Renal cortex interstitium (tissue), 11 donors: ENCODE measurements at regions not wholly inside any gene's neighbourhood (a gene's known extent, or its start where the extent isn't known, plus 50 kb on each side); places are given as distances from the start of the nearest gene placed in this dataset.

Experiments used
- DNase-seq, 11 donors: peaks; one replicate each; pipeline ENCODE4 v3.0.0-alpha.2; 2013; ENCODE audit warnings: low read depth in 9 of 11, low spot score in 4 of 11; ENCODE audit errors: extremely low read depth in 1 of 11

DNA sequence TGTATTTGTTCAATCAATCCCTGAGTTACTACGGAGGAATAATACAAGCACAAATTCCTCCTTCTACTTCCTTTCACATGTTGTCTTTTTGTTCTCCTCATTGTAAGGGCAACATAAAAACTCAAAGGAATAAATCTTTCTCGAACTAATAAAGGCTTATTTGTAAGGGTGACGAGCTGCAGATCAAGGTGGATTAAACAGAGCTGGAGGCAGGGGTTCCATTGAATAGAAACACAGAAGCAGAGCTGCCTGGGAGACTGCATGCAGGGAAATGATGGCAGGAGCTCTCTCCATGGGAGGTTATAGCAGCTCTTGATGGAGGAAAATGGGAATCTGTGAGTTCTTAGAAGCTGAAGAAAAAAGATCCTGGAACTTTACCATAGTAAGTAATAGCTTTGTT is 160.2 kb downstream of the CYYR1 start:
- DNase-seq, result no peak

DNA sequence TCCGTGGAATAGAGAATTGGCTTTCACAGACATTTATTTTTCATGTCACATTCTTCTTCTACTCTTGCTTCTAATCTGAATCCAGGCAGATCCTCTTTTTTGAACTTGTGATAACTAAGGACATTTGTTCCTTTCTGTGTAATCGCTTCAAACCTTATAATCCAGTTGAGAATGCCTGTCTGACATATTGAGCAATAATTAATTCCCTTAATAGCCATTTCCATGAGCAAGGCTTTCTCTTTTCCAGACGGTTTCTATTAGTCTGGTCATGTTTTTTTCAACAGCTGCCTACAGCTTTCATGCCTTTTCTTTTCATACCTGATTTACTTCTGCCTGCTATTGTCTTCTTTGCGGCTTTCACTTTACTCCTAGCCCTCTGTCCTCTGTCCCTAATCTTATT is 163.4 kb downstream of the CYYR1 start:
- no peak for DNase-seq

DNA sequence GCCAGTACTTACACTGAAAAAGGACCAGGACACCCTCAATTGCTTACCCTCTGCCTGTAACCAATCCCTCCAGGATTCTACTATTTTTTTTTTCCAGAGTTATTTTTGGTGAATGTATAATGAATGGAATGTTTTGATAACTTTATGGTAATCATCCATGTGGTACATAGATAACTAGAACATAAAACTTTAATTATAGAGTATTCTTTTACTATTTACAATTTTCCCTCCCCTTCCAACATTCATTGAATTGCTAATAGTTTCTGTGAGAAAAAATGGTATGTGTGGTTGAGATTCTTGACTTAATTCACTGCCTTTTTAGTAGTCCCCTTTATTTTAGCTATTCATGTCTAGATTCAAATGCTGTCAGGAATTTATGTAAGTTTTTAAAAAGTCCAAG is 164.6 kb downstream of the CYYR1 start:
- no peak for DNase-seq

DNA sequence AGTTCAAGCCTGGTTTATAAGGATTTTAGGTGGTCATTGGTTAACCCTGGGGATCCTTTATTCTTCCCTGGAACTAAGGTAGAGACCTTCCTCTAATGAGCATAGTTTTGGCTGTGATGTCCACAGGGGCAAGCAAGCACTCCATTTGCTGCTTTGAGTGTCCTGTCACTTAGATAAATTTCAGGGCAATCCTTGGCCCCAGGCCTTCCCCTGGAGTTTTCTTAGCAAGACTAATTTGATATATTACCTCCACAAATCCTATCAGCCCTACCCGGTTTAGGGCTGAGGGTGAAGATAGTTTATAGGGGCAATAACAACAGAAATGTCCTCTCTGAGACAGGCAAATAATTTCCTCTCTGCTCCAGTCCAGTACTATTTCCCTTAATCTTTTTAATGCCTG is 166.6 kb downstream of the CYYR1 start:
- no peak for DNase-seq

DNA sequence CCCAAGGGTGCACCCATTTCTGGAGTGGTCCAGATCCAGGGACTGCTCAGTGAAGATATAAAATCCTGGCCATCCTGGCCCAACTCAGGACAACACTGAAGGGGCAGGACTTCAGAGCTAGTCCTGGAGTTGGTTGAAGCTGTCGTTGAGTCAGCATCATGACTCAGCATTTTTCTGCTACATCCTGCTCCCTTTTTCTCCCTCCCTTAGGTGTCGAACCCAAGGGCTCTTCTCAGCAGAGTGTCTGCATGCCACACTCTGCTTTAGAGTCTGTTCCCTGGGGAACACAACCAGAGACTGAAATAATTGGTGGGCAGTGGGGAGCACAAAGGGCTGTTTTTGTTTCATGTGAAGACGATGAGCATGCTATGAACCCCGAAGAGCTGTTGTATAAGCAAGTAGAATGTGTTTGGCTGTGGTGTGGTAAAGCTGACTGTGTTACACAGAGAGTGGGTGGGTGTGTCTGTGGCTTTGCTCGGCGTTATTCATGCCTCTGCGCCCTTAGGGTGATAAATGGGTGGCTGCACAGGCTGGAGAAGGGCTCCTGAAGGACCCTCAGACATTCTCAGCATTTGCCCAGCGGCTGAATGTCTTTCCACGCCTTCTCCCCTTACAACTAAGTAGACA is 167.2 kb downstream of the CYYR1 start:
- DNase-seq, result no peak

DNA sequence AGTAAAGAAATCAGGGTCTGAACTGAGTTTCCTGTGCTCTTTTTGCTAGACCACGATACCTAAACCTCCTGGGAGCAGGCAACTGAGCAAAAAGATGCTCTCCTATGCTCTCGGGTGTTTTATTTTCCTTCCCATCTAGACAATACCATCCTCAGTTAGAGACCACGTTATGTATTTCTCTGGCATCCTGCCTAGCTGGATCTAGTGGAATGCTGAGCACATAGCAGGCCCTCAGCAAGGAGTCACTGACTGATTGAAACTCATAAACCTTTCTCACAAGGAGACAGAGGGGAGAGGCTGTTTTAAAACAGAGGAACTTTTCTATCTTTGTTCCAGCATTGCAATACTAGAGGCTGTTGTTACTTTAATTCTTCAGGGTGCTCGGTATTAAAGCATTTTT is 168.0 kb downstream of the CYYR1 start:
- DNase-seq, result no peak

DNA sequence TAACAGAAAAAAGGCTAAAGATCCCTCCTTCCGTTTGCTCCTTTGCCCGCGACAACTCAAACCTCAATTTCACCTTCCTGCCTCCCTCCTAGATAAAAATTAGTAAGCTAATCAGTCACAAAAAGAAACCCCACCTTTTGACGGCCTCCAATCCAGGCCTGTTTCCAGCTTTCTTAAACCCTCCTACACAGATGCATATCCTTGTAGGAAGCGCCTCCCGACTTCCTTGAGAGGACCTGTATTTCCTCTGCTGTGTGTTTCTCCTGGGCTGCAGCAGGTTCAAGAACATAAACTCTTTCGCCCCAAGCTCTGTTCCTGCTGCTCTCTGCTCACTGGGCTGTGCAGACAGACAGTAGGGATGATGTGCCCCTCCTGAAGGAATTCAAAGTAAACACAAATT is 168.8 kb downstream of the CYYR1 start:
- DNase-seq, result no peak

DNA sequence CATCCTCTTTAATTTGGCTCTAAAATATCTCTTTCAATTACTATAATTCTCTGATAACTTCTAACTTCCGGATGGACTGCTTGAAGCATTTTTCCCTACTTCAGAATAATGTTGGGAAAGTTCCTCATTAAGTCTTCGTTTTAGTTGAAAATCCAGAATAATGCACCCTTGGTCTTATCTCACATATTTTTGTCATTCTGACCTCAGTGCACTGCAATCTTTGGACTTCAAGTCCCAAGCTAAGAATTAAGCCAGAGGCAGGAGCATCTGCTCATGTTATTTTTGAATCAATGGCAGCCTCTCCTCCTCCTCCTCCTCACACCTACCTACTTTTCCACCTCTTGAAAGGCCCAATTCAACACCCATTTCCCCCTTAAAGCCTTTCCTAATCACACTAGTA is 169.8 kb downstream of the CYYR1 start:
- DNase-seq, result no peak

DNA sequence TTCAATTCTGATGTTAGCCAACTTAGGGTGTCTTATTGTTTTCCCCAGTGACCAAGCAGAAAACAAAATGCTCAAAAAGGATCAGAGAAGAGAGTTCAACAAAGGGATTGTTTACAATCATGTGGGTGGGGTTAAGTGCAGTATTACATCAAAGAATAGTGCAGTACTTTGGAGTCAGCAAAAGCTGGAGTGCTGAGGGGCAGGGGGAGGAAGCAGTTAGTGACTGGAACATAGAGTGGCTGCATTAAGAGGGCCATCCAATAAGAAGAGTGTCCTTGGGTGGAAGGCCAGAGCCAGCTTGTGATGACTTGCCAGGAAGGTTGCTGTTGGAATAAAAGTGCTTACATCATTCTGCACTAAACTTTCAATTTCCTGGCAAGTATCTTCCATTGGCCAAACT is 175.5 kb downstream of the CYYR1 start:
- no peak for DNase-seq

DNA sequence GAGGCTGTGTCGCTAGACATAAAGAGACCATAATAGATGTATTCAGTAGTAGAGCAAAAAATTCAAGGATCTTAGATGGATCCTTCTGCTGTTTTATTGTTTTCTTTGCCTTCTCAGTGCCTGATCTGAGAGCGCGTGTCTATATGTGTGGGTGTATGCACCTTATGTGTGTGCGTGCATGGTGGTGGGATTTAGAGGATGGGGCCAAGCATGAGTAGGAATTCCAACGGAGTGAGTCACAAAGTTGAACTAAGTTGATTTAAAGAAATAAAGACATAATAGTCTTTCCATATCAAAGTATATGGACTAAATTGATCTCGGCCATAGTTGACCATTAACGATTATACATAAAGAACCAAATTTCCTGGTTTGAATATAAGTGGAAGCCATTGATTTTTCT is 178.7 kb downstream of the CYYR1 start:
- no peak for DNase-seq

DNA sequence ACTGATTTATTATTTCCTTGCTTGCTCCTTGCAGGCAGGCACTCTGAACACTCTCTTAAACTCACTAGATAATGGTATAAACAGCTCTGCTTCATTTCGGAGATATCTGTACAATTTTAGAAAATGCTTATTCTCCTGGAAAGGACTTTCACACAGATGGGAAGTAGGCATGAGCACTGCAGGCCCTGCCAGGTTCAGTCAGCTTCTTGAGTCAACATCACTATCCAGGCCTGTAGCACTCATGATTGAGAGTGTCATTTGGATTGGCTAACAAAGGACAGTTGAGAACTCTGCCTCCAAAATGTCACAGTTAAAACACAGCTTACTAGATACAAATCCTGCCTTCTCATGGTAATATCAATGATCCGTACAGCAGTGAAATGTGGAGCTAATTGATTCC is 181.9 kb downstream of the CYYR1 start:
- DNase-seq, result no peak

DNA sequence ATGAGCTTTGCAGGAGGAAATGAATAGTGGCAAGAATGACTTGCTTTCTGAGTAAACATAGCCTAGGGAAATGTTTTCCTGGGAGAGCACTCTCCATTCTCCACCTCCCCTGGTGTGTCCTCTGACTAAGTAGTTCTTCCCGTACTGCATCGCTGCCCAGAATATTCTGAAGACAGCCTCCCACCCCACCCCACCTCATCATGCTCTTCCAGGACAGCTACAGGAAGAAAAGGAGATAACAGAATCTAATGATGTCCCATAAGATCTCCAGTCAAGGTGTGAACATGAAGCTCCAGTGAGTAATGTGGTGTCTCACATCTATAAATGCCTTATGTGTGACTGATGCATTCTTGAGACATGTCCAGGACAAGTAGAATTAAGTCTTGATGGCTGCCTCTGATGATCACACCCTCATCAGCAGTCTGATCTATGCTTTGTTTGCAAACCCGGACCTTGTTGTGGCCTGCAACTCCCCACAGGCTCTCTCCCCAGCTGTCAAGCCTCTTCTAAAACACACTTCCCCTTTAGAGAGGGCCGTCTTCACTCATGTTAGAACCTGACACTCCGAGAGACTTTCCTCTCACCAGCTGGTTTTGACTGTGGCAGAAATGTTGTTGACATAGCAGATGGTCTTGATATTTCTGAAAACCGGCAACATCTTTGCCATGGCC is 183.0 kb downstream of the CYYR1 start:
- DNase-seq, result no peak

DNA sequence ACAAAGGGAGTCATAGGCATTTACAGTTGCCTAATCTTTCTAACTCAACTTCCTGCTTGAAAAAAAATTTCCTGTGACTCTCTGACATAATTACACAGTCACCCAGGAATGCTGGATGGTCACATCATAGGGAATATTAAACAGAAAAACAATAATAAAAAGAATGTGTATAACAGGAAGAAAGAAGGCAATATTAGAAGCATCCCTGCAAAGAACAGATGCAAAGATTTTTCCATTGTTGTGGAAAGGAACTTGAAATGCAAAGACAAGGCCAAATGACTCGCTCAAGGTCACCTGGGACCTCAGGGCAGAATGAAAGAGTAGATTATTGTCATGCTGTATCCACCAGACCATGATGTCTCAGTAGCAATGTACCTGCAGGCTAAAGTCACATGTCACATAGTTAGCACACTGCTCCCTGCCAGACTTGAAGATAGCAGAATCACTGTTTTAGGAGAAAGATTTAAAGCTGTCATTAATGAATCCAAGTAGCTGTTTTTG is 184.3 kb downstream of the CYYR1 start:
- no peak for DNase-seq

DNA sequence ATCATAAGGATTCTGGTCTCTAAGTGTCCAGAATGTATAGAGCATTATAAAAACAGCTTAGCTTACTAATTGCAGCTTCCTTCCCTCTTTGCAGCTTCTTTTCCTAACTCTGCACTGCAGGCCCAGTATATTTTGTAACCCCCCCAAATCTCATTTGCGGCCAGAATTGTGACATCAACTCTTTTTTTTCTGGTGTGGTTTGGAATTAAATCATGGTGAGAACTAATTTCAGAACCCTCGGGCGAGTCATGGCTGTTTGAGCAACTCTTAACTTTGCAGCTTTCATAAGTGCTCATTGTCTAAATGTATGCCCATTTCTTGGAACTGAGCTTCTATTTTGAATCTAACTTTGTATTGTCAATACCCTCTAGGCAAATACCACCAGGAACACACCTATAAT is 187.4 kb downstream of the CYYR1 start:
- DNase-seq, result no peak

DNA sequence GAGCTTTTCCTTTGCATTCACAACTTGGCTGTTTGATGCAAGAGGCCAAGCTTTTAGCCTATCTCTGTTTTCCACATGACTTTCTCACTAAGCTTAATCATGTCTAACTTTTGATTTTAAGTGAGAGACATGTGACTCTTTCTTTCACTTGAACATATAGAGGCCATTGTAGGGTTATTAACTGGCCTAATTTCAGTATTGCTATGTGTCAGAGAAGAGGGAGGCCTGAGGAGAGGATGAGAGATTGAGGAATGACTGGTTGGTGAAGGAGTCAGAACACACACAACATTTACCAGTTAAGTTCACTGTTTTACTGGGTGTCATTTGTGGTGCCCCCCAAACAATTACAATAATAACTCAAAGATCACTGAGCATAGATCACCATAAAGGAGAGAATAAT is 193.5 kb downstream of the CYYR1 start:
- no peak for DNase-seq

DNA sequence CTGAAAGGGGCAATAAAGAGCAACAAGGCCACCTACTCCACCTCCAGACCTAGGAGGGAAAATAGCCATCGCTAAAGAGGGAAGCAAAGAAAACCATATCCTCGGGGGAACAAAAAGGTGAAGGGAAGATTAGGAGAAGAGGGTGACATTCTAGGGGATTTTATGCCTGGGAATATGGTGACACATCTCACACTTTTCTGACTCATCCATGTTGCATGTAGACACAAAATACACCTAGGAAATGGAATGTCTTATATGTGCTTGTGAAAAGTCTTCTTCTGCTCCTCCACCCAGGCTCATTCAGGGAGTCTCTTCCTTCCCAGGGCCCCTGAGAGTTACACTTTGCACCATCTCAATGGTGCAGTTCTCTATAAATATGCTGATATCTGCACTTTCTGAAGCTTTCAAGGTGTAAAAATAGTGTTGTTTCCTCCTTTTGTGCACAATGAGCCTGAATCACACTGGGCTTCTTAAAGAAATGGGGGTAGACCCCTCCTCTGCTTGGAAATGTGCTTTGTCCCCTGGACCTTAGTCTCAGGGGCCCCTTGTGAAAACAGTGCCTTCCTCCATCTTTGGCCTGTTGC is 195.9 kb downstream of the CYYR1 start:
- DNase-seq, result no peak

DNA sequence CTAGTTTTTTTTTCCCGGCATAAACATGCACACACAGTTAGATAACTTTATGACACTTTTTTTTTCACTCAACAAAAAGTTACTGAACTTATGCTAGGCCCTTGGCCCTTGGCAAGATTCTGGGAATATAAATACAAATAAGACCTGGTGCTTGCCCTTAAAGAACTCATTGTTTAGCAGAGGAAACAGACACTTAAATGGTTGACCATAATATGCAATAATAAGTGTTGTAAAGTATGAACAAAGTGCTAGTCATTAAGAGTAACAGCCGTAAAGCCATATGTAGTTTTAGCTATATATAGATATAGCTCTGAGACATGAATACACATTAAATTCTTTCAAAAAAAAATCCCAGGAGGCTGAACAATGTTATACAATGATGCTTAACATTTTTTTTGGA is 198.3 kb downstream of the CYYR1 start:
- DNase-seq, result no peak

DNA sequence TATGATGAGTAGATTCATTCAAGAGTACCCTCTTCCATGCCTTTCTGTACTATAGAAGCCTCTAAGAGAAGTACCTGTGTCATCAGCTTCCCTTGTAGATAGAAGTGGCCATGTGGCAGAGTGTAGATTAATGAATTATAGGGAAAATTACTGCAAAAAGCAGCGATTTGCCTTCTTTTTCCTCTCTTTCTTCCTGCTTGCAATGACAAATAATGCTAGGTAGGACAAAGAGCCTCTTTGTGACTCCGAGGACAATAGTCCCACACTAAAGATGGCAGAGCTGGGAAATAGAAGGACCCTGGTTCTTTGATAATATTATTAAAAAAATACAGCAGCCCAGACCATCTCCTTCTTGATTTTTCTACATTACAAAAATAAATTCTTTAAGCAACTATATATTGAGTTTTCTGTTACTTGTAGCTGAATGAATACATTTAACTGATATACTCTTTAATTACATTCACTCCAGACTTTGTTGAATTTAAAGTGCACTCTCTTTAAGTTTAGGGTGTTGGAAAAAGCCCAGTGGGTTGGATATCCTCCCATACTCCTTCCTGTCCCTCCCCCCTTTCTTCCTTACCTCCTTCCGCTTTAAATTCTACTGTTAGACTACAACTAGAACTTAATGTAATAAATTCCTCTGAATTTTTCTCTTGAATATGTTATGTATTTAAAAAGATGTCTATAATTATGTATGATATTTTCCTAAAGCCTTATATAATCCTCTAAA is 198.2 kb upstream of the APP start:
- no peak for DNase-seq

DNA sequence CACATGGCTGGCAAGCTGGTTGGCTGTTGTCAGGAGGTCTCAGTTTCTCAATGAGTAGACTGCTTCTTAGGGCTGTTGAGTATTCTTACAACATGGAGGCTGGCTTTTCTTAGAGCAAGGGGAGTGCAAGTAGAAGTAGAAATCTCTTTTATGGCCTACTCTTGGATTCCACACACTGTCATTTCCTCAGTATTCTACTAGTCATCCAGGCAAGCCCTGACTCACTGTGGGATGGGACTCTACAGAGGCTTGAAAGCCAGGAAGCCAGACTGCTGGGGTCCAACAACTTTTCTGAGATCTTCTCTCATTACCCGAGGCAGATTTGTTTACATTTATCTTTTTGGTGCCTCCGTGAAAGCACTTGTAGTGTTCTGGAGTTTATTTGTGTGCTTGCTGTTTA is 196.2 kb upstream of the APP start:
- DNase-seq, result no peak

DNA sequence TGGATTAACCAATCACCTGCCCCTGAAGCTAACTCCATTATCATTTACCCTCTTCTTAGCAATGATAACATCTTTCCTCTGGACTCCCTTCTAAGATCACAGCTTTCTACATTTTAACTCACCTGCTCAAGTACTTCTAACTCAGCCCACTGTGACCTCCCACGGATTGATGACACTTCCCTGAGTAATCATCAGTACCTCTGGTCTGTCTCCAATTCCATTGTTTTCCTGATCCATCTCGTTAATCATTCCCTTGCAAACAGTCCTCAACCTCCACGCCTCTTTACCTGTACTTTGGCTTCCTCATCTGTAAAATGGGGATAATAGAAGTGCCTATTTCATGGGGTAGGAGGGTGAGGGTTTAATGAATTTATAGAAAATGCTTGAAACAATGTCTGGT is 195.3 kb upstream of the APP start:
- no peak for DNase-seq
